HL-60 (cell line): ENCODE measurements at regions not wholly inside any gene's neighbourhood (a gene's known extent, or its start where the extent isn't known, plus 50 kb on each side); places are given as distances from the start of the nearest gene placed in this dataset.

Source experiments
- DNase-seq, 2 experiments: peaks; one replicate each; pipeline ENCODE4 v3.0.0-alpha.2; 2010 to 2020; ENCODE audit warnings: low read depth in 1 of 2, low spot score in 1 of 2
- H3K27ac ChIP-seq: fragments of 250-450 bp; sonication (Bioruptor Pico); replicated peaks from 2 replicates; pipeline ENCODE4 v1.5.1; 2020; ENCODE audit warnings: mild to moderate bottlenecking, moderate library complexity
- H3K27me3 ChIP-seq: fragments of 250-450 bp; sonication (Bioruptor Pico); 2 replicates; pipeline ENCODE4 v1.5.1; 2021; ENCODE audit warnings: mild to moderate bottlenecking, moderate library complexity; ENCODE audit not compliant: insufficient read depth, poor library complexity, severe bottlenecking
- H3K4me3 ChIP-seq: replicated peaks from 2 replicates; pipeline ENCODE4 v1.5.1; 2011; ENCODE audit warnings: mild to moderate bottlenecking, control low read depth, low read length; ENCODE audit not compliant: insufficient read depth
- CTCF ChIP-seq: IDR thresholded peaks from one replicate; pipeline ENCODE4 v1.5.1; 2011; ENCODE audit warnings: low read length, control low read depth, inconsistent platforms; ENCODE audit not compliant: insufficient read depth
- GABPA ChIP-seq: IDR thresholded peaks from 2 replicates; pipeline ENCODE4 v1.6.1; 2012; ENCODE audit warnings: low read depth
- POLR2AphosphoS5 ChIP-seq: IDR thresholded peaks from 2 replicates; pipeline ENCODE4 v1.6.1; 2012; ENCODE audit warnings: low read depth
- SPI1 ChIP-seq: IDR thresholded peaks from 2 replicates; pipeline ENCODE4 v1.6.1; 2012; ENCODE audit warnings: low read depth, mild to moderate bottlenecking, borderline replicate concordance
- TF ChIP-seq, protein P1 (sequence below): IDR thresholded peaks from 2 replicates; pipeline ENCODE4 v1.6.1; 2012; ENCODE audit warnings: low read depth; ENCODE audit not compliant: insufficient replicate concordance

GRCh38 chr10:128512767-128513166, 386.5 kb upstream of the MKI67 start:
- no peak for DNase-seq
- TF ChIP-seq, protein P1, sequence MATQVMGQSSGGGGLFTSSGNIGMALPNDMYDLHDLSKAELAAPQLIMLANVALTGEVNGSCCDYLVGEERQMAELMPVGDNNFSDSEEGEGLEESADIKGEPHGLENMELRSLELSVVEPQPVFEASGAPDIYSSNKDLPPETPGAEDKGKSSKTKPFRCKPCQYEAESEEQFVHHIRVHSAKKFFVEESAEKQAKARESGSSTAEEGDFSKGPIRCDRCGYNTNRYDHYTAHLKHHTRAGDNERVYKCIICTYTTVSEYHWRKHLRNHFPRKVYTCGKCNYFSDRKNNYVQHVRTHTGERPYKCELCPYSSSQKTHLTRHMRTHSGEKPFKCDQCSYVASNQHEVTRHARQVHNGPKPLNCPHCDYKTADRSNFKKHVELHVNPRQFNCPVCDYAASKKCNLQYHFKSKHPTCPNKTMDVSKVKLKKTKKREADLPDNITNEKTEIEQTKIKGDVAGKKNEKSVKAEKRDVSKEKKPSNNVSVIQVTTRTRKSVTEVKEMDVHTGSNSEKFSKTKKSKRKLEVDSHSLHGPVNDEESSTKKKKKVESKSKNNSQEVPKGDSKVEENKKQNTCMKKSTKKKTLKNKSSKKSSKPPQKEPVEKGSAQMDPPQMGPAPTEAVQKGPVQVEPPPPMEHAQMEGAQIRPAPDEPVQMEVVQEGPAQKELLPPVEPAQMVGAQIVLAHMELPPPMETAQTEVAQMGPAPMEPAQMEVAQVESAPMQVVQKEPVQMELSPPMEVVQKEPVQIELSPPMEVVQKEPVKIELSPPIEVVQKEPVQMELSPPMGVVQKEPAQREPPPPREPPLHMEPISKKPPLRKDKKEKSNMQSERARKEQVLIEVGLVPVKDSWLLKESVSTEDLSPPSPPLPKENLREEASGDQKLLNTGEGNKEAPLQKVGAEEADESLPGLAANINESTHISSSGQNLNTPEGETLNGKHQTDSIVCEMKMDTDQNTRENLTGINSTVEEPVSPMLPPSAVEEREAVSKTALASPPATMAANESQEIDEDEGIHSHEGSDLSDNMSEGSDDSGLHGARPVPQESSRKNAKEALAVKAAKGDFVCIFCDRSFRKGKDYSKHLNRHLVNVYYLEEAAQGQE: no peak
- TF ChIP-seq CTCF: no peak
- Histone ChIP-seq H3K4me3 (no peak overlapping the region), H3K27ac (no peak overlapping the region), H3K27me3 (no peaks in the 10 kb centered on the region)

GRCh38 chr10:128514536-128514935, 388.3 kb upstream of the MKI67 start:
- Histone ChIP-seq H3K27ac (no peak overlapping the region), H3K4me3 (no peak overlapping the region), H3K27me3 (no peaks in the 10 kb centered on the region)
- no peak for DNase-seq
- TF ChIP-seq CTCF: no peak
- no peak for TF ChIP-seq POLR2AphosphoS5
- TF ChIP-seq, protein P1: no peak
- no peak for TF ChIP-seq SPI1
- no peak for TF ChIP-seq GABPA

- Histone ChIP-seq H3K4me3 (no peak overlapping the region), H3K27ac (no peak overlapping the region), H3K27me3 (no peaks in the 10 kb centered on the region)
- TF ChIP-seq GABPA (no peak), POLR2AphosphoS5 (no peak), SPI1 (no peak), CTCF (no peak)
- TF ChIP-seq, protein P1: no peak
- no peak for DNase-seq
These were observed 390.0 kb upstream of the MKI67 start for GRCh38 chr10:128516180-128516579.
